ENCODE measurements at regions not wholly inside any gene's neighbourhood (a gene's known extent, or its start where the extent isn't known, plus 50 kb on each side); places are given as distances from the start of the nearest gene placed in this dataset.

DNA sequence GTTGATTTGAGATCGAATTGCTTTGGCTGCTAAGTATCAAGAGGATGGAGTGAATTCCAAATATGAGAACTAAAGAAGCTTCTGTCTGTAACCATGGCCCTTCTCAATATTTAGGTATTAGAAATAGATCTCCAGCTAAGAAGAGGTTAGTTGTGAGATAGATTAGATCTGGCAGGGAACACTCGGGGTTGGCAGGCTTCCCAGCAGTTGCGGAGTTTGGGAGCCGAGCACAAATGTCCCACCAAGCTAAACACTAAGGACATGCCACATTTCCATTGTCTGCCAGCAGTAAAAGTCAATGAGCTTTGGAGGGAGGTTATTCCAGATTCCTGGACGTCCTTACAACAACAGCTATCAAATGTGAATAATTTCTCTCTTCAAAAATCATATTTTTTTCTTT, 85.8 kb downstream of the TAF11L14 start:
- intact Hi-C loops (cut with DNase I; ENCODE audit: low total_unique reads) (no loop called here), in situ Hi-C loops (cut with MboI; ENCODE audit: low sequenced_read_pairs in 4 of 4) (no loop called here)
- Histone ChIP-seq H3K4me3 (no peak overlapping the region), H3K36me3 (no peaks in the 10 kb centered on the region), H3K27me3 (no peaks in the 10 kb centered on the region), H3K4me1 (no peaks in the 10 kb centered on the region), H3K9me3 (no peaks in the 10 kb centered on the region), H3K27ac (no peak overlapping the region)
- DNase-seq (no peak), ATAC-seq (no peak)
- TF ChIP-seq POLR2A (IDR thresholded peaks at IDR 0.05) = no peak
- TF ChIP-seq, protein P1, sequence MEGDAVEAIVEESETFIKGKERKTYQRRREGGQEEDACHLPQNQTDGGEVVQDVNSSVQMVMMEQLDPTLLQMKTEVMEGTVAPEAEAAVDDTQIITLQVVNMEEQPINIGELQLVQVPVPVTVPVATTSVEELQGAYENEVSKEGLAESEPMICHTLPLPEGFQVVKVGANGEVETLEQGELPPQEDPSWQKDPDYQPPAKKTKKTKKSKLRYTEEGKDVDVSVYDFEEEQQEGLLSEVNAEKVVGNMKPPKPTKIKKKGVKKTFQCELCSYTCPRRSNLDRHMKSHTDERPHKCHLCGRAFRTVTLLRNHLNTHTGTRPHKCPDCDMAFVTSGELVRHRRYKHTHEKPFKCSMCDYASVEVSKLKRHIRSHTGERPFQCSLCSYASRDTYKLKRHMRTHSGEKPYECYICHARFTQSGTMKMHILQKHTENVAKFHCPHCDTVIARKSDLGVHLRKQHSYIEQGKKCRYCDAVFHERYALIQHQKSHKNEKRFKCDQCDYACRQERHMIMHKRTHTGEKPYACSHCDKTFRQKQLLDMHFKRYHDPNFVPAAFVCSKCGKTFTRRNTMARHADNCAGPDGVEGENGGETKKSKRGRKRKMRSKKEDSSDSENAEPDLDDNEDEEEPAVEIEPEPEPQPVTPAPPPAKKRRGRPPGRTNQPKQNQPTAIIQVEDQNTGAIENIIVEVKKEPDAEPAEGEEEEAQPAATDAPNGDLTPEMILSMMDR (IDR thresholded peaks at IDR 0.05 in 4 of 5, conservative IDR thresholded peaks at IDR 0.05 in 1 of 5) = no peak

DNA sequence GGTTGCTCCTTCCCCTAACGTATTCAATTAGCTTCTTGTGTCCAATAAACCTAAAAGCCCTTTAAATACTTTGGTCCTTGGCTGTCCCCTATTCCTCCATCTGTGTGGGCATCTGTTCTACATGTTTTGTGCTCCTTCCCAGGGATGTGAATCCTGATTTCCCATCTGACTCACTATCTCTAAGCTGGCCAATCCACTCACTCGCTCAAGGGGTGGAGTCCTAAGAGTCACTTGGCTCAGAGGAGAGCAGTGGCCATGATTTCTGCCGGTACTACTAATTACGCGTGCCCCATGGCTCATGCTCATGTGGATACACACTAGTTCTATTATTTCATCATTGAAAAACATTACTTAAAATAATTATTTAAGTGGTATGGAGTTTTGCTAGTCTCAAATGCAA, 89.6 kb downstream of the TAF11L14 start:
- no peak for DNase-seq
- no peak for ATAC-seq
- H3K4me3 ChIP-seq = no peak overlapping the region
- no peak overlapping the region for H3K27ac ChIP-seq
- intact Hi-C loops (cut with DNase I; ENCODE audit: low total_unique reads) = no loop called here
- no peaks in the 10 kb centered on the region for H3K27me3 ChIP-seq
- H3K36me3 ChIP-seq = no peaks in the 10 kb centered on the region
- TF ChIP-seq, protein P1 (IDR thresholded peaks at IDR 0.05 in 4 of 5, conservative IDR thresholded peaks at IDR 0.05 in 1 of 5) = no peak
- TF ChIP-seq POLR2A (IDR thresholded peaks at IDR 0.05) = no peak
- no peaks in the 10 kb centered on the region for H3K4me1 ChIP-seq
- no peaks in the 10 kb centered on the region for H3K9me3 ChIP-seq
- in situ Hi-C loops (cut with MboI; ENCODE audit: low sequenced_read_pairs in 4 of 4) = no loop called here

DNA sequence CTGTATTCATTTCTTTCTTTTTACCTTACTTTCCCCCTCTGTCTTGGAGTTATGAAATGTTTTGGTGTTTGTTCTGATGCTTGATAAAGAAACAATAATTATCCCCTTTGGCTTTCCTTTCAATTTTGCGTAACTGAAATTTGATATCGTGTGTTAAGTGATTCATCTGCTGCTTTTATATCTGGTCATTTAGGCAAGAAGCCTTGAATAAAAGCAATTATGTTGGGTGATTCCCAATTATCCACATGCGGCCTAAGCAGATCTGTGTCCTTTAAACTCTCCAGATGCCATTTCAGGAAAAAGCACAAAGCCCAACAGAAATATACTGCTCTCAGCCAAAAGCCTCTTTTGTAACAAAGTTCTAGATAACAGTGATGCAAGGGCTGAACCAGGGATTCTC, 92.8 kb downstream of the TAF11L14 start:
- DNase-seq = no peak
- intact Hi-C loops (cut with DNase I; ENCODE audit: low total_unique reads) = no loop called here
- no peaks in the 10 kb centered on the region for H3K9me3 ChIP-seq
- no peaks in the 10 kb centered on the region for H3K4me1 ChIP-seq
- ATAC-seq = no peak
- H3K4me3 ChIP-seq = no peak overlapping the region
- TF ChIP-seq POLR2A (IDR thresholded peaks at IDR 0.05) = no peak
- TF ChIP-seq, protein P1 (IDR thresholded peaks at IDR 0.05 in 4 of 5, conservative IDR thresholded peaks at IDR 0.05 in 1 of 5) = no peak
- in situ Hi-C loops (cut with MboI; ENCODE audit: low sequenced_read_pairs in 4 of 4) = no loop called here
- H3K27me3 ChIP-seq = no peaks in the 10 kb centered on the region
- H3K27ac ChIP-seq = no peak overlapping the region
- H3K36me3 ChIP-seq = no peaks in the 10 kb centered on the region

DNA sequence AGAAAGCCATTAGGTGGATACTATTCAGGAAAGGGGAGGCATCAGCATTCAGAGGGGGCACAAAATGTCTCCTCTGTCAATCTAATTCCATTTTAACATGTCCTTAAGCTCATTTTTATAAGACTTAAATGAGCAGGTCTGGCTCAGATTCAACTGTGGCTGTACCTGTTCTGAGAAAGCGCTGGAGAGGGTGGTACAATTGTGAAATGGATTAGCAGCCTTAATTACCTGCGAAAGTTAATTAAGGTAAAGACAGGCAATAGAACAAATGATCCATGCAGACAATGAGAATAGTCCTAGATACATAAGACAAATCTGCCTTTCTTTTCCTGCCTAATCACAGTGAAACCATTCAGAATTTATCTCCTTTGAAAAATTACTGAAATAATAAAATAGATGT, 96.2 kb downstream of the TAF11L14 start:
- H3K27me3 ChIP-seq = no peaks in the 10 kb centered on the region
- no peak for TF ChIP-seq POLR2A (IDR thresholded peaks at IDR 0.05)
- TF ChIP-seq, protein P1 (IDR thresholded peaks at IDR 0.05 in 4 of 5, conservative IDR thresholded peaks at IDR 0.05 in 1 of 5) = no peak
- H3K9me3 ChIP-seq = no peaks in the 10 kb centered on the region
- no peak overlapping the region for H3K4me3 ChIP-seq
- H3K36me3 ChIP-seq = no peaks in the 10 kb centered on the region
- intact Hi-C loops (cut with DNase I; ENCODE audit: low total_unique reads) = no loop called here
- ATAC-seq (no peak), DNase-seq (no peak)
- in situ Hi-C loops (cut with MboI; ENCODE audit: low sequenced_read_pairs in 4 of 4) = no loop called here
- H3K27ac ChIP-seq = no peak overlapping the region
- no peaks in the 10 kb centered on the region for H3K4me1 ChIP-seq

DNA sequence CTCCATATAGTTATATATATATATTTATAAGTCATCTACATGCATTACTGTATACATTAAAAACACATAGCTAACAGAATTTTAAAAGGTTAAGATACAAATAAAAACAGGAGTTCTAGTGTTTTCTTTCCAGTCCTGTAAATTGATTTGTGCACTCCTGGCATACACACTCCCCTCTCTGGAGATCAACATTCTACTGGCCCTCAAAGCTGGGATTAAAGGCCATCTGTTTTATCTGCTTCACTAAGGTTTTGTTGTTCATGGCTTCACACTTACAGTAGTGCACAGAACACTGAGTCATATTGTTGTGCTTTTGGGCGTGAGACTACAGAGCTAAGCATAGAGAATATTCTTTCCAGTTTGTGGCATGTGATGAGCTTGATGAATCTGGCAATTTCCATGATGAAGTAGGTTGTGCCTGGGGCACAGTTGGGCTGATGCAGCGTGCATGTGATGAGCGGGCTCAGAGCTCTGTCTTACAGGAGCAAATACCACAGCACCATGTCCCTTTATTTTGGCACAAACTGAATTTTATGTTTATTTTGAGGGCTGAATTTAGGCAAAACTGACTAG, 98.2 kb downstream of the TAF11L14 start:
- Histone ChIP-seq H3K27ac (no peak overlapping the region), H3K4me1 (no peaks in the 10 kb centered on the region), H3K9me3 (no peaks in the 10 kb centered on the region), H3K4me3 (no peak overlapping the region), H3K36me3 (no peaks in the 10 kb centered on the region), H3K27me3 (no peaks in the 10 kb centered on the region)
- DNase-seq (no peak), ATAC-seq (no peak)
- TF ChIP-seq POLR2A (IDR thresholded peaks at IDR 0.05) = no peak
- TF ChIP-seq, protein P1 (IDR thresholded peaks at IDR 0.05 in 4 of 5, conservative IDR thresholded peaks at IDR 0.05 in 1 of 5) = no peak
- in situ Hi-C loops (cut with MboI; ENCODE audit: low sequenced_read_pairs in 4 of 4) = no loop called here
- intact Hi-C loops (cut with DNase I; ENCODE audit: low total_unique reads) = no loop called here
